B cell (primary cell): ENCODE measurements at regions not wholly inside any gene's neighbourhood (a gene's known extent, or its start where the extent isn't known, plus 50 kb on each side); places are given as distances from the start of the nearest gene placed in this dataset.

ENCODE experiments used
- ATAC-seq: fragments of 200-7000 bp; cut with Tn5 transposase; one replicate; pipeline ENCODE4 v1.10.0; 2021; ENCODE audit warnings: low read depth, mild to moderate bottlenecking, moderate number of reproducible peaks, moderate library complexity
- CTCF ChIA-PET: fragments of 350-600 bp; sonication (Branson Sonifier 250); formaldehyde crosslinking; loops from one replicate; lab custom pipeline; 2021; ENCODE audit warnings: antibody characterized with exemption, inconsistent platforms; lab: Charles Lee
- POLR2A ChIA-PET: fragments of 350-600 bp; sonication (Branson Sonifier 250); formaldehyde crosslinking; loops from one replicate; lab custom pipeline; 2021; ENCODE audit warnings: antibody characterized with exemption; lab: Charles Lee
- DNase-seq: peaks from one replicate; pipeline ENCODE4 v3.0.0; 2013
- H2AFZ ChIP-seq: 2 replicates; pipeline ENCODE4 v1.6.1; 2012; ENCODE audit warnings: mild to moderate bottlenecking, low read depth, low read length; ENCODE audit not compliant: insufficient read depth, poor library complexity, severe bottlenecking
- H3K27ac ChIP-seq, 2 donors: 1 replicate in 1 of 2; 2 replicates in 1 of 2; pipeline ENCODE4 v1.5.1; 2012 to 2013; ENCODE audit warnings: low read length in 2 of 2, mild to moderate bottlenecking in 2 of 2, moderate library complexity in 1 of 2
- H3K27me3 ChIP-seq, 4 experiments: fragments of 200-600 bp in 1 of 4; sonication (generic) in 1 of 4; replicated peaks in 1 of 4; 1 replicate in 2 of 4; 2 replicates in 2 of 4; pipeline versions ENCODE4 v1.6.1 to v1.7.0; 2013 to 2016; ENCODE audit warnings: low read length in 3 of 4, mild to moderate bottlenecking in 2 of 4, mixed read lengths in 1 of 4, moderate library complexity in 1 of 4; ENCODE audit not compliant: insufficient read depth in 4 of 4, control insufficient read depth in 3 of 4; ENCODE audit errors: control extremely low read depth in 1 of 4
- H3K36me3 ChIP-seq, 2 experiments: replicated peaks in 1 of 2; 1 replicate in 1 of 2; 2 replicates in 1 of 2; pipeline versions ENCODE4 v1.6.1 to v1.7.1; 2013; ENCODE audit warnings: low read length in 1 of 2; ENCODE audit not compliant: insufficient read depth in 2 of 2, control insufficient read depth in 1 of 2; ENCODE audit errors: control extremely low read depth in 1 of 2, extremely low read depth in 1 of 2
- H3K4me1 ChIP-seq, 2 donors: fragments of 200-600 bp in 1 of 2; sonication (generic) in 1 of 2; 1 replicate in 1 of 2; 2 replicates in 1 of 2; pipeline versions ENCODE4 v1.5.1 to v1.6.1; 2013 to 2017; ENCODE audit warnings: low read length in 2 of 2; ENCODE audit not compliant: control insufficient read depth in 2 of 2, insufficient read depth in 2 of 2
- H3K4me2 ChIP-seq: replicated peaks from 2 replicates; pipeline ENCODE3; 2012; ENCODE audit warnings: mild to moderate bottlenecking, low read depth, low read length; ENCODE audit not compliant: poor library complexity, severe bottlenecking
- H3K4me3 ChIP-seq, 5 experiments: fragments of 200-600 bp in 1 of 5; sonication (generic) in 1 of 5; 1 replicate in 3 of 5; 2 replicates in 2 of 5; pipeline versions ENCODE4 v1.5.1 to v1.7.0; 2011 to 2016; ENCODE audit warnings: low read length in 4 of 5, mild to moderate bottlenecking in 4 of 5, low read depth in 2 of 5, control low read depth in 1 of 5, moderate library complexity in 1 of 5; ENCODE audit not compliant: insufficient read depth in 1 of 5; ENCODE audit errors: control extremely low read depth in 1 of 5, extremely low read depth in 1 of 5
- H3K79me2 ChIP-seq: fragments of 200-600 bp; sonication (generic); one replicate; pipeline ENCODE4 v1.6.0; 2016; ENCODE audit warnings: low read length; ENCODE audit not compliant: control insufficient read depth, insufficient read depth
- H3K9ac ChIP-seq: fragments of 200-600 bp; sonication (generic); 2 replicates; pipeline ENCODE4 v1.6.1; 2017; ENCODE audit warnings: mild to moderate bottlenecking, low read length, moderate library complexity
- H3K9me3 ChIP-seq, 3 donors: one replicate each; pipeline versions ENCODE4 v1.6.1 to v1.7.1; 2013; ENCODE audit warnings: low read length in 2 of 3; ENCODE audit not compliant: control insufficient read depth in 2 of 3, insufficient read depth in 1 of 3; ENCODE audit errors: control extremely low read depth in 1 of 3
- H4K20me1 ChIP-seq: 2 replicates; pipeline ENCODE4 v1.6.0; 2012; ENCODE audit warnings: mild to moderate bottlenecking, low read length; ENCODE audit not compliant: insufficient read depth, control insufficient read depth, poor library complexity, severe bottlenecking
- H3K27ac Mint-ChIP-seq: one replicate; pipeline ENCODE4 v1.8.0; 2021; ENCODE audit warnings: mixed read lengths
- H3K27me3 Mint-ChIP-seq: one replicate; pipeline ENCODE4 v1.8.0; 2021; ENCODE audit warnings: mixed read lengths
- H3K4me1 Mint-ChIP-seq: one replicate; pipeline ENCODE4 v1.8.0; 2021; ENCODE audit warnings: mixed read lengths
- H3K4me3 Mint-ChIP-seq: one replicate; pipeline ENCODE4 v1.8.0; 2021; ENCODE audit warnings: mixed read lengths
- H3K9me3 Mint-ChIP-seq: one replicate; pipeline ENCODE4 v1.8.0; 2022; ENCODE audit warnings: mixed read lengths; ENCODE audit not compliant: insufficient read depth
- EZH2 ChIP-seq: IDR thresholded peaks from 2 replicates; pipeline ENCODE4 v1.6.1; 2012; ENCODE audit warnings: borderline replicate concordance, low read depth, mild to moderate bottlenecking, moderate library complexity, low read length; ENCODE audit not compliant: insufficient read depth, poor library complexity, severe bottlenecking
- WGBS: methylation state at CpG from one replicate; pipeline ENCODE4 v1.1.5; 2013; ENCODE audit warnings: missing lambda C conversion rate; ENCODE audit not compliant: insufficient coverage; 5-methylcytosine and 5-hydroxymethylcytosine counted together
- intact Hi-C: fragments of 100-400 bp; cut with micrococcal nuclease; formaldehyde crosslinking; loops from one replicate; pipeline ENCODE4 v1.10.0; 2022
- TF ChIP-seq, protein P1 (sequence below): fragments of 200-600 bp; IDR thresholded peaks from one replicate; pipeline ENCODE4 v1.8.0; 2022; ENCODE audit warnings: antibody characterized with exemption, mild to moderate bottlenecking

DNA sequence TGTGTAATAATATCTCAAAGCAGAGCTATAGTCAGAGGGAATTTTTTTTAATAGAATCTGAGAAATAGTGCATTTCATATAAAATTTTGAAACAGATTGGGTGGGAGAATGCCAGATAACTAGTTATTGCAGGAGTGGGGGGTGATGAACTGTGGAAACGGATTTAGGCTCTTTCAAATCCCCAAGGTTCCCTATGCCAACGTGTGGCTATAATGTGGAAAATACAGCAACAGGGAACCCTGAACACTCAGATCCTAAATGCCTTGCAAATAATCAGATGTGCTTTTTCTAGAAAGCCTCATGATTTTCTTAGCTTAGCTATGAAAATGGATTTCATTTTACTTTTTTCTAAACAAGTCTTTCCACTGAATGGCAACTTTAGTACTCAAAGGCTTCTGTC is 180.5 kb upstream of the DMAC1 start:
- Histone ChIP-seq H3K36me3 (no peaks in the 10 kb centered on the region), H3K79me2 (no peaks in the 10 kb centered on the region), H3K4me1 (peaks cover 54 to 63% of the 10 kb centered on the region in 2 donors), H3K9me3 (no peaks in the 10 kb centered on the region), H3K4me2 (no peak overlapping the region), H3K9ac (no peak overlapping the region), H3K4me3 (no peak overlapping the region), H4K20me1 (no peaks in the 10 kb centered on the region), H3K27me3 (no peaks in the 10 kb centered on the region), H3K27ac (no peak overlapping the region), H2AFZ (no peak overlapping the region)
- ATAC-seq (no peak), DNase-seq (no peak)
- Mint-ChIP-seq H3K27me3 (no peaks in the 10 kb centered on the region), H3K4me3 (no peak overlapping the region), H3K27ac (no peak overlapping the region), H3K9me3 (no peaks in the 10 kb centered on the region), H3K4me1 (peaks cover 63% of the 10 kb centered on the region)
- 100% methylated on average over 2 of the region's 2 CpGs for WGBS
- intact Hi-C loops, result no loop called here
- TF ChIP-seq, protein P1, sequence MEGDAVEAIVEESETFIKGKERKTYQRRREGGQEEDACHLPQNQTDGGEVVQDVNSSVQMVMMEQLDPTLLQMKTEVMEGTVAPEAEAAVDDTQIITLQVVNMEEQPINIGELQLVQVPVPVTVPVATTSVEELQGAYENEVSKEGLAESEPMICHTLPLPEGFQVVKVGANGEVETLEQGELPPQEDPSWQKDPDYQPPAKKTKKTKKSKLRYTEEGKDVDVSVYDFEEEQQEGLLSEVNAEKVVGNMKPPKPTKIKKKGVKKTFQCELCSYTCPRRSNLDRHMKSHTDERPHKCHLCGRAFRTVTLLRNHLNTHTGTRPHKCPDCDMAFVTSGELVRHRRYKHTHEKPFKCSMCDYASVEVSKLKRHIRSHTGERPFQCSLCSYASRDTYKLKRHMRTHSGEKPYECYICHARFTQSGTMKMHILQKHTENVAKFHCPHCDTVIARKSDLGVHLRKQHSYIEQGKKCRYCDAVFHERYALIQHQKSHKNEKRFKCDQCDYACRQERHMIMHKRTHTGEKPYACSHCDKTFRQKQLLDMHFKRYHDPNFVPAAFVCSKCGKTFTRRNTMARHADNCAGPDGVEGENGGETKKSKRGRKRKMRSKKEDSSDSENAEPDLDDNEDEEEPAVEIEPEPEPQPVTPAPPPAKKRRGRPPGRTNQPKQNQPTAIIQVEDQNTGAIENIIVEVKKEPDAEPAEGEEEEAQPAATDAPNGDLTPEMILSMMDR, result no peak
- CTCF ChIA-PET, result no interaction called here
- POLR2A ChIA-PET, result no interaction called here

DNA sequence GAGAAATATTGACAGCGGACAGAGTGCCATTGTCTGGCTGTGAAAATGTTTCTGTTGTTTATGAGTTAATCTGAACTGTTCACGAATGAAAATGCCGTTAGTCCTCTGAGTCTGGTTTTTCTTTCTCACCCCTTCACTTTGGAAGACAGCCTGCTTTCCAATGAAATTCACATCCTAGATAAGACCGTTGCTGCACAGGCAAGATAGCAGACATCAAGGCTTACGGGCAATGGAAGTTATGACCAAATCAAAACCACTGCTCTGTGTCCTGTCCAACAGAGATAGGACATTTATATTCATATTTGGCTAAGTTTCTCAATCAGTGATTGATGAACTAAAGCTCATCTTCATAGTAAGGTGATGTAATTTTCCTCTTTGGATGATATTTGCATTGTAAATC is 180.0 kb upstream of the DMAC1 start:
- peaks cover 58 to 68% of the 10 kb centered on the region in 2 donors for H3K4me1 ChIP-seq
- CTCF ChIA-PET, result no interaction called here
- DNase-seq (no peak), ATAC-seq (no peak)
- no peak overlapping the region for H3K4me3 ChIP-seq
- H3K9me3 ChIP-seq, result no peaks in the 10 kb centered on the region
- H3K9ac ChIP-seq, result no peak overlapping the region
- H3K36me3 ChIP-seq, result no peaks in the 10 kb centered on the region
- no peak overlapping the region for H3K27ac Mint-ChIP-seq
- no peak overlapping the region for H3K4me2 ChIP-seq
- no peak overlapping the region for H3K27ac ChIP-seq
- POLR2A ChIA-PET, result no interaction called here
- intact Hi-C loops, result loop anchor here (10.0 kb wide), 2 partner anchors 1225 to 1565 kb away; partner anchors contain the start of genes KDM4C and UHRF2
- no peaks in the 10 kb centered on the region for H3K9me3 Mint-ChIP-seq
- WGBS, result no CpG with 5 or more reads among the region's 5 CpGs
- peaks cover 67% of the 10 kb centered on the region for H3K4me1 Mint-ChIP-seq
- H3K4me3 Mint-ChIP-seq, result no peak overlapping the region
- H3K27me3 Mint-ChIP-seq, result no peaks in the 10 kb centered on the region
- no peaks in the 10 kb centered on the region for H4K20me1 ChIP-seq
- H3K79me2 ChIP-seq, result no peaks in the 10 kb centered on the region
- TF ChIP-seq EZH2, result no peak
- TF ChIP-seq, protein P1, result no peak
- H2AFZ ChIP-seq, result no peak overlapping the region
- no peaks in the 10 kb centered on the region for H3K27me3 ChIP-seq
